ENCODE measurements at regions not wholly inside any gene's neighbourhood (a gene's known extent, or its start where the extent isn't known, plus 50 kb on each side); places are given as distances from the start of the nearest gene placed in this dataset.

- Mint-ChIP-seq H3K27ac (no peak overlapping the region), H3K27me3 (no peaks in the 10 kb centered on the region), H3K4me3 (no peak overlapping the region), H3K9me3 (peaks cover 49% of the 10 kb centered on the region), H3K36me3 (ENCODE audit: low read depth) (peaks cover 4% of the 10 kb centered on the region), H3K4me1 (no peaks in the 10 kb centered on the region)
- DNase-seq = no peak
- no peak for ATAC-seq
Observed at GRCh38 chr19:56930647-56931535, 90.4 kb upstream of the PEG3 start.

DNA sequence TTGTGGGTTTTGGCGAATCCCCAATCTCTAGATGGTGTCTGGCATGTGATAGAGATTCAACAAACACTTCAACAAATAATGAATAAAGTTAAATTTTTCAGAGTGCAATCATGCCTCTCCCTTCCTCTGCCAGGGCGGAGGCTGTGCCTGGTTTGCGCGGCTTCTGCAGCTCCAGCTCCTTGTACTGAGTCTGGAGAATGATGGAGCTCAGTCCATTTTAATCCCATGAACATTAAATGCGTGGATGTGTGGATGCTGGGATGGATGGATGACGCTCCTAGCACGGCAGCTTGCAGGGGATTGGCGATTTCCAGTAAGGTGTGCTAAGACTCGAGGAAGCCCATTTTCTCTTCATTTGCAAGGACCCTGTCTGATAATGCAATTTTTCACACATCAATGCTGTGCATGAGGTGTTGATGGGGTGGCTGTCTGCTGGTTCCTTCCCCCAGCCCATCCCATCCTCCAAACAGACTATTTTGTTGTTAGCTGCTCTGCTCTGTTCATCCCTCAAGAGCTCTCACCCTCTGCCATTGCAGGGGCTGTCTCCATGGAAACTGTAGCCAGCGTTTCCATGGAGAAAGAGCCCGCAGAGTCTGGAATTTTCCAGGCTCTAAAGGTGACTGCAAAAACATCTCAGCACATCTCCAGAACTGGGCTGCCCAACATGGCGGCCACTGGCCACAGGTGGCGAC is 92.6 kb upstream of the PEG3 start:
- H3K4me1 Mint-ChIP-seq = no peaks in the 10 kb centered on the region
- no peak for DNase-seq
- H3K9me3 Mint-ChIP-seq = peaks cover 46% of the 10 kb centered on the region
- no peak overlapping the region for H3K4me3 Mint-ChIP-seq
- no peak for ATAC-seq
- peaks cover 7% of the 10 kb centered on the region for H3K36me3 Mint-ChIP-seq (ENCODE audit: low read depth)
- H3K27ac Mint-ChIP-seq = no peak overlapping the region
- H3K27me3 Mint-ChIP-seq = no peaks in the 10 kb centered on the region

GRCh38 chr19:56934438-56935090 is 94.0 kb upstream of the PEG3 start:
- no peak for ATAC-seq
- no peak overlapping the region for H3K4me3 Mint-ChIP-seq
- H3K4me1 Mint-ChIP-seq = no peaks in the 10 kb centered on the region
- no peak overlapping the region for H3K27ac Mint-ChIP-seq
- peaks cover 52% of the 10 kb centered on the region for H3K9me3 Mint-ChIP-seq
- H3K36me3 Mint-ChIP-seq (ENCODE audit: low read depth) = peaks cover 8% of the 10 kb centered on the region
- no peak for DNase-seq
- H3K27me3 Mint-ChIP-seq = no peaks in the 10 kb centered on the region

DNA sequence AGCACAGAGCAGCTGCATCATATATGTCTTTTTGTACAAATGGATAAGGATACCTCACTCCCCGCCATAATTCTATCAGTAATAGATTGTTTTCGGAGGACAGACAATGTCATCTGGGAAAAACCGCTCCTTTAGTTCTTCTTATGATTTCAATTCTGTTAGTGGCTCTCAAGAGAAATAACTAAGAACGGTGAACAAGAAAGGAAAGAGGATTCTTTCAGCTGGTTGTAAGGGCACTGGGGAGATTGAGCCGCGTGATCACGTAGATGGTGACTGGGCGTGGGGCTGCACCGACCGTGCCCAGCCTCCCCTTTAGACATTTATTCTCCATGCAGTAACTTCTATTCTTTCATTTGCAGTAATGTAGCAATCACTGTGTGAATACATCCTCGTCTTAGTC is 99.4 kb upstream of the PEG3 start:
- Mint-ChIP-seq H3K27me3 (no peaks in the 10 kb centered on the region), H3K4me3 (no peak overlapping the region), H3K9me3 (peaks cover 60% of the 10 kb centered on the region), H3K27ac (no peak overlapping the region), H3K36me3 (ENCODE audit: low read depth) (peaks cover 9% of the 10 kb centered on the region), H3K4me1 (no peaks in the 10 kb centered on the region)
- no peak for DNase-seq
- no peak for ATAC-seq

- no peaks in the 10 kb centered on the region for H3K4me1 Mint-ChIP-seq
- no peak for DNase-seq
- H3K4me3 Mint-ChIP-seq = no peak overlapping the region
- peaks cover 5% of the 10 kb centered on the region for H3K36me3 Mint-ChIP-seq (ENCODE audit: low read depth)
- no peak overlapping the region for H3K27ac Mint-ChIP-seq
- peaks cover 53% of the 10 kb centered on the region for H3K9me3 Mint-ChIP-seq
- no peaks in the 10 kb centered on the region for H3K27me3 Mint-ChIP-seq
- ATAC-seq = no peak
Observed at GRCh38 chr19:56942756-56943155, 102.2 kb upstream of the PEG3 start.

DNA sequence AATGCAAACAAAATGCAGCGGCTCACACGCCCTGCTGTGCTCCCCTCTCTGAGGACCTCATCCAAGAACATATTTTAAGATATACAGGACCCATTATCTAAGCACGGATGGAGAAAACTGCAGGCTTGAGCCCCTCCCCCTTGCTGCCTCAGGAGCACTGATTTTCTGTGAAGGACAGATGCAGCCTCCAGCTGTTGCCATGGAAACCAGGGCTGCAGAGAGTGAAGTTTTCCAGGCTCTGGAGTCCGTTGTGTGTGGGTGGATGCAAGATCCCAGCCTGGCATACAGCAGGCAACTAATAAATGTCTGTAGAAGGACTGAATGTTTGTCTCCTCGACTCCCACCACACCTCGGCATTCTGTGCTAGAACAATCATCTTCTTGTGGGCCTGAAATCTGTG is 105.6 kb upstream of the PEG3 start:
- peaks cover 5% of the 10 kb centered on the region for H3K36me3 Mint-ChIP-seq (ENCODE audit: low read depth)
- ATAC-seq (no peak), DNase-seq (no peak)
- H3K27ac Mint-ChIP-seq = no peak overlapping the region
- no peaks in the 10 kb centered on the region for H3K4me1 Mint-ChIP-seq
- H3K27me3 Mint-ChIP-seq = peaks cover under 1% of the 10 kb centered on the region
- peaks cover 49% of the 10 kb centered on the region for H3K9me3 Mint-ChIP-seq
- no peak overlapping the region for H3K4me3 Mint-ChIP-seq

DNA sequence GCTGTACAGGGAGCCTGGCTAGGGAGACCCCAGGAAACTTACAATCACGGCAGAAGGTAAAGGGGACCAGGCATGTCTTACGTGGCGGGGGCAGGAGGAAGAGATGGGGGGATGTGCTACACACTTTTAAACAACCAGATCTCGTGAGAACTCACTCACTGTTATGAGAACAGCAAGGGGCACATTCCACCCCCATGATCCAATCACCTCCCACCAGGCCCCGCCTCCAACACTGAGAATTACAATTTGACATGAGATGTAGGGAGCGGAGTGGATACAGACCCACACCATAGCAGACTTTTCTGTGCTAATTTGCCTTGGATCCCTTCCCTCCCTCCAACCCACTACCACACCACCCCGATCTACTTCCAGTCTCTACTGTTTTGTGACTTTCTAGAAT is 106.7 kb upstream of the PEG3 start:
- ATAC-seq (no peak), DNase-seq (no peak)
- Mint-ChIP-seq H3K36me3 (ENCODE audit: low read depth) (peaks cover 5% of the 10 kb centered on the region), H3K9me3 (peaks cover 46% of the 10 kb centered on the region), H3K27ac (no peak overlapping the region), H3K4me1 (no peaks in the 10 kb centered on the region), H3K4me3 (no peak overlapping the region), H3K27me3 (peaks cover 3% of the 10 kb centered on the region)

GRCh38 chr19:56949626-56950025 is 109.1 kb upstream of the PEG3 start:
- DNase-seq (no peak), ATAC-seq (no peak)
- Mint-ChIP-seq H3K27ac (no peak overlapping the region), H3K36me3 (ENCODE audit: low read depth) (peaks cover 2% of the 10 kb centered on the region), H3K4me1 (no peaks in the 10 kb centered on the region), H3K27me3 (peaks cover 3% of the 10 kb centered on the region), H3K4me3 (no peak overlapping the region), H3K9me3 (peaks cover 50% of the 10 kb centered on the region)

GRCh38 chr19:56951672-56952071 is 111.1 kb upstream of the PEG3 start:
- ATAC-seq (no peak), DNase-seq (no peak)
- H3K9me3 Mint-ChIP-seq = peaks cover 52% of the 10 kb centered on the region
- H3K27me3 Mint-ChIP-seq = peaks cover 3% of the 10 kb centered on the region
- no peak overlapping the region for H3K27ac Mint-ChIP-seq
- no peaks in the 10 kb centered on the region for H3K4me1 Mint-ChIP-seq
- peaks cover 5% of the 10 kb centered on the region for H3K36me3 Mint-ChIP-seq (ENCODE audit: low read depth)
- H3K4me3 Mint-ChIP-seq = no peak overlapping the region

DNA sequence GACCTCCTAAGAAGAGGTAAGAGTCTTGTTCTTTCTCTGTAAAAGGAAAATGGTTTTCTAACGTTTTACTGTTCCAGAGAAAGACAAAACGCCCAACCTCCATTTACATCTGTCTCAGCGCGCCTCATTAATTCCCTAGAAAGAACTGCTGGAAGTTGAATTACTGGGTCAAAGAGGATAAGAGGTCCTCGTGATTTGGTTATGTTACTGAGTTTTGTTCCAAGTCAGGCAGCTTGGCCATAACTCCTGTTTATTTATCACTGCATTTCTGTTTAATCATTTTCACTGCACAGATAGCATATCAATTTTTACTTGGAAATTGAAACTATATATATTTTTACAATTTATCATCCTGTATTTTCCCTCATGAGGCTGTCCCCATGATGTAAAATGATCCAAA is 112.9 kb upstream of the PEG3 start:
- ATAC-seq = no peak
- no peak overlapping the region for H3K27ac Mint-ChIP-seq
- H3K4me1 Mint-ChIP-seq = no peaks in the 10 kb centered on the region
- no peak for DNase-seq
- peaks cover 6% of the 10 kb centered on the region for H3K36me3 Mint-ChIP-seq (ENCODE audit: low read depth)
- H3K9me3 Mint-ChIP-seq = peaks cover 47% of the 10 kb centered on the region
- H3K4me3 Mint-ChIP-seq = no peak overlapping the region
- H3K27me3 Mint-ChIP-seq = peaks cover 3% of the 10 kb centered on the region

- peaks cover 45% of the 10 kb centered on the region for H3K9me3 Mint-ChIP-seq
- H3K4me1 Mint-ChIP-seq = no peaks in the 10 kb centered on the region
- H3K36me3 Mint-ChIP-seq (ENCODE audit: low read depth) = peaks cover 5% of the 10 kb centered on the region
- H3K27ac Mint-ChIP-seq = no peak overlapping the region
- no peak overlapping the region for H3K4me3 Mint-ChIP-seq
- DNase-seq (no peak), ATAC-seq (no peak)
- H3K27me3 Mint-ChIP-seq = peaks cover 3% of the 10 kb centered on the region
Observed at GRCh38 chr19:56955637-56956216, 115.2 kb upstream of the PEG3 start.

DNA sequence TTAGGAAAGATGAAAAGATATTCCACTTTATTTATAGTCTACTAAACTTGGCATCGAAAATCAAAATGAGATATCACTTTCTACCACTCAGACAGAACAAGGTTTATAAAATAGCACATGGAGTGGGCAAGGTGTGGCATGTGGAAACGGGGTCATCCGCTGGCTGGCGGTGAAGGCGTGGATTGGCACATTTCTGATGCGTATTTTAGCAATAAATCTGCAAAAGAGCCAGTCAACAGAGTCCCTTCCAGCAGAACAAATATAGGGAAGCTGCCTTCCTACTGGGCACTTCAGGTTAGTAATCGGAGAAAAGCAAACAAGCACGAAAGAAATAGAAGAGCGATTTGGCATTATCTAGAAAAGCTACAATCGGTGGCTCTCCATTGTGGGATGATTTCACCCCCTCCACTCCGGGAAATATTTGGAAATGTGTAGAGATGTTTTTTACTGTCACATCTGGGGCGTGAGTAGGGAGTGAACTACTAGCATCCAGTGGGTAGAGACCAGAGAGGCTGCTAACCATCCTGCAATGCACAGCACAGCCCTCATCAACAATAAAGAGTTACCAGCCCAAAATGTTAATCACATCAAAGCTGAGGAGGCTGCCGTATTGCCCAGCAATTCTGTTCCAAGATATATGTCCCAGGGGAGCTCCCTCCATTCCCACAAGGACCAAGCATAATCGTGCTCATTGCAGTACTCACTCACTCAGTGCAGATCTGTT is 116.1 kb upstream of the PEG3 start:
- no peaks in the 10 kb centered on the region for H3K4me1 Mint-ChIP-seq
- no peak for ATAC-seq
- DNase-seq = no peak
- peaks cover 41% of the 10 kb centered on the region for H3K9me3 Mint-ChIP-seq
- H3K4me3 Mint-ChIP-seq = no peak overlapping the region
- H3K27me3 Mint-ChIP-seq = no peaks in the 10 kb centered on the region
- peaks cover 6% of the 10 kb centered on the region for H3K36me3 Mint-ChIP-seq (ENCODE audit: low read depth)
- H3K27ac Mint-ChIP-seq = no peak overlapping the region

DNA sequence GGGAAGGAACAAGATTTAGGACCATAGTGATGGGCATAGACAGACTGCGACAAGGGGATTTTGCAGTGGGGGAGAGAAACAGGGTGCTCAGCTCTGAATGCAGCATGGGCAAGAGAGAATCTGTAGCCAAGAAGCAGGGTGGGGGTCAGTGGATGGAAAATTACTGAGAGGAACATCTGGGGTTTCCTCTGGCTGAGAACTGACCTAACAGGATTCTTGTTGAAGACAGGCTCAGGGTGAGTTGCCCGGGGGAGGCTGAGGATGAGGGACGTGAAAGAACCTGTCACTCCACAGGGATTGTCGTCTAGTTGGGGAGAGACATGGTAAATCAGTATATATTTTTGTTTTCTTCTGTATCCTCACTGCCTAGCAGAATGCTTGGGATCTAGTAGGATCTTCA is 118.7 kb upstream of the PEG3 start:
- Mint-ChIP-seq H3K27ac (no peak overlapping the region), H3K9me3 (peaks cover 34% of the 10 kb centered on the region), H3K36me3 (ENCODE audit: low read depth) (peaks cover 6% of the 10 kb centered on the region), H3K4me3 (no peak overlapping the region), H3K27me3 (no peaks in the 10 kb centered on the region), H3K4me1 (no peaks in the 10 kb centered on the region)
- DNase-seq = no peak
- no peak for ATAC-seq

DNA sequence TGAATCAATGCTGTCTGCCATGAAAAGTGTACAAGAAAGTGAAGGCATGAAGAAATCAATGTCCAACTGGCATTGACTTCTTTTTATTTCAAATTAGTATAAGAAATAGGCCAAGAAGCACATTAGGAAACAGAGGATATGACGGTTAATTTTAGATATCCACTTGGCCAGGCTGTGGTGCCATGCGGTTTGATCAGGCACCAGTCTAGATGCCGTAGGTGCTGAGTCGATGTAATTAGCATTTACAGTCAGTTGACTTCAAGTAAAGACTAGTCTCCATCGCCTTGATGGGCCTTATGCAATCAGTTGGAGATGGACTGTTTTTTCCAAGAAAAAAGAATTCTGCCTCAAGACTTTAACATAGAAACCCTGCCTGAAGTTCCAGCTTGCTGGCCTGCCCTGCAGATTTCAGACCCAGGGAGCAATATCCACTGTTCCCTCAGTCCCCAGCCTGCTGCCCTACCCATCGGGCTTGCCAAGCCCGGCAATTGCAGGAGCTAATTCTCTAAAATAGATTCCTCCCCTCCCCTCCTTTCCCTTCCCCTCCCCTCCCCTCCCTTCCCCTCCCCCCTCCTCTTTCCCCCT is 120.5 kb upstream of the PEG3 start:
- Mint-ChIP-seq H3K4me1 (no peaks in the 10 kb centered on the region), H3K9me3 (peaks cover 29% of the 10 kb centered on the region), H3K27ac (no peak overlapping the region), H3K36me3 (ENCODE audit: low read depth) (peaks cover 7% of the 10 kb centered on the region), H3K27me3 (no peaks in the 10 kb centered on the region), H3K4me3 (no peak overlapping the region)
- no peak for ATAC-seq
- DNase-seq = no peak
